Stimulated activated CD8-positive, alpha-beta memory T cell treated with anti-CD3 and anti-CD28 coated beads, Interleukin-15, amount 100 ng/mL, for 48 hours (primary cell): ENCODE measurements at regions not wholly inside any gene's neighbourhood (a gene's known extent, or its start where the extent isn't known, plus 50 kb on each side); places are given as distances from the start of the nearest gene placed in this dataset.
A peak's percentile ranks its signal among the peaks of the same experiment; 100 is the strongest.
"Not testable (repeated sequence)": the region's sequence is repeated elsewhere in the genome, so short reads cannot be mapped to it uniquely, and the experiment has no call there.

Source experiments
- DNase-seq, 2 donors: peaks; one replicate each; pipeline ENCODE4 v3.0.0-alpha.2; 2020; ENCODE audit warnings: low read depth in 2 of 2

DNA sequence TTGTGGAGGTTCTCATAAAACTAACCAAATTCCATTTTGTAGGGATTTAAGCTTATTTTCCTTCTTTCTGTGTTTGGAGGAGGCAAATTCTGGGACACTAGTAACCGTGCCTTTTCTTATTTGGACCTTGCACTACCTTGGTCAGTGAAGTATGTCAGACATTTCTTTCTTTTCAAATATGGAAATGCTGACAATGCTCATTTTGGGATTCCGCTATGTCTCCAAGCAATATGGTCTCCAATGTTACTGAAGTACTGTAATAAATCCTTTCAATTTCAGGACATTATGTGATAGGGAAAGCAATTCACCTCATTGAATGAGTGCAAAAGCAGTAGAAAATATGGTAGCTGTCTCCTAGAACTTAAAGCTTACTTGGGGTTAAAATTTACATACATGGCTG lies 372.3 kb downstream of the HLX start:
- DNase-seq: no peak

DNA sequence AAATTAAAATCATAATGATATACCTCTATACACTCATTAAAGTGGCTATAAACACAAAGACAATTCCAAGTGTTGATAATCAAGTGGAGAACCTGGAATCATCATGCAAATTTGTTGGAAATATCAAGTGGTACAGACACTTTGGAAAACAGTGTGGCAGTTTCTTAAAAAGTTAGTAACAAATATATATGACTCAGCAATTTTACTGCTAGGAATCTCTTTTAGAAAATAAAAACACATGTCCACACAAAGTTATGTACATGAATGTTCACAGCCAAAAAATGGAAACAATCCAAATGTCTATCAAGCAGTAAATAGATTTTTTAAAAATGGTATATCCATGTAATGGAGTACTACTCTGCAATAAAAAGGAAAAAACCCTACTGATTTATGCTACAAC lies 375.6 kb downstream of the HLX start:
- no peak for DNase-seq

DNA sequence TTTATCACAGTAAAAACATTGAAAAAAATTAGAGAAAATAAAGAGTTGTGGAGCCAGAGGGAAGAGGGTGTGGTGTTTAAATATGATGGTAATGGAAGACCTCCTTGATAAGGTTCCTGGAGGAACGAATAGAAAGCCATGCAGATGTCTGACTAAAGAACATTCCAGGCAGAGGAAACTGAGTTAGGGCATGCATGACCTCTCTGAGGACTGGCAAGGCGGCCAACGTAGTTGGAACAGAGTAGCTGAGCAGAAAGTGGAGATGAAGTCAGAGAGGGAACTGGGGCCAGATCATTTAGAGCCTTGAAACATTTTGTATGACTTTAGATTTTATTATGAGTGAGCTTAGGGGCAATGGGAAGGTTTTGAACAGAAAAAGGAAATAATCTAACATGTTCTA lies 377.5 kb downstream of the HLX start:
- no peak for DNase-seq

DNA sequence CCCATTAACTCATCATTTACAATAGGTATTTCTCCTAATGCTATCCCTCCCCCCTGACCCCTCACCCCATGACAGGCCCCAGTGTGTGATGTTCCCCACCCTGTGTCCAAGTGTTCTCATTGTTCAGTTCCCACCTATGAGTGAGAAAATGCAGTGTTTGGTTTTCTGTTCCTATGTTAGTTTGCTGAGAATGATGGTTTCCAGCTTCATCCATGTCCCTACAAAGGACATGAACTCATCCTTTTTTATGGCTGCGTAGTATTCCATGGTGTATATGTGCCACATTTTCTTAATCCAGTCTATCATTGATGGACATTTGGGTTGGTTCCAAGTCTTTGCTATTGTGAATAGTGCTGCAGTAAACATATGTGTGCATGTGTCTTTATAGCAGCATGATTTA lies 378.3 kb downstream of the HLX start:
- DNase-seq: not testable (repeated sequence)

DNA sequence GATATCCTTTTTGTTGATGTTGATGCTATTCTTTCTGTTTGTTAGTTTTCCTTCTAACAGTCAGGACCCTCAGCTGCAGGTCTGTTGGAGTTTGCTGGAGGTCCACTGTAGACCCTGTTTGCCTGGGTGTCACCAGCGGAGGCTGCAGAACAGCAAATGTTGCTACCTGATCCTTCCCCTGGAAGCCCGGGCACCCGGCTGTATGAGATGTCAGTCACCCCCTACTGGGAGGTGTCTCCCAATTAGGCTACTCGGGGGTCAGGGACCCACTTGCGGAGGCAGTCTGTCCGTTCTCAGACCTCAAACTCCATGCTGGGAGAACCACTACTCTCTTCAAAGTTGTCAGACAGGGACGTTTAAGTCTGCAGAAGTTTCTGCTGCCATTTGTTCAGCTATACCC lies 383.4 kb downstream of the HLX start:
- DNase-seq: not testable (repeated sequence)

DNA sequence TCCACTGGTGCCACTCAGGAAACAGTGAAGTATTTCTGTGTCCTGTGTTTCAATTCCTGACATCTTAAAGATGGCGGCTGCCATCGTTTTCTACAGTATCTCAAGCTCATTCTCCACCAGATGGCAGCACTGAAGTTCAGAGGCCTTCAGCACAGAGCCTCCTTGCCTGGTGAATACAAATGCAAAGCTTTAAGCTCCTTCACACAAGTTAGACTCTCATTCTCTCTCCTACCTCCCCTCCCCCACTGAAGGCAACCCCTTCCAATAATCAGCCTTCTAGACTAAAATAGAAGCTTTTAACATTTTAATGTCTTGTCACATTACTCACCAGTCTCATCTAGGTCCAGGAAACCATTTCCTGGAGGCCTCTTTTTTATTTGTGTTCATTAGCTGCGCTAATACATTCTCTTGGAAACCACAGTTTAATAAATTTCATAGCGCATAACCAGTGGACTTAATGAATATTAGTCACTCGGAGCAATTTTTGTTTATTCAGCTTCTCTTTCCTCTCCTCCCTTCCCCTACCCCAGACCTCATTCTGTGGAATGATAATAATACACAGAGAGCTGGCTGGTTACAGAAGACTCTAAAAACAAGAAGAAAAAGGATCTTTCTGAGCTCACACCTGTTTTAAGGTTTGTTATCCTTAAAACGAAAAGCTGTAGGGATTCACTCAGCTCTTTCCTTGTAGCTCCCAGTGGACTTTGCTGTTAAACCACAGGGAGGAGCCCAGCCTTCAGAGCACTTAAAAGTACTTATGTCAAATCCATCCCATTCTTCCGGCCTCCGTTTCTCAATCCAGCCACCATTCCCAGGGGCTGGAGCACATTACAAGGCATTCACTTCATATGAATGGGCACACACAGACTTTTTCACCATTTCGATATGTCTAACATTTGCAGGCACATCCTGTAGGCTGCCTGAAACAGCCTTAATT lies 384.9 kb downstream of the HLX start:
- DNase-seq: peak in 1 of 2 donors; percentile 7

DNA sequence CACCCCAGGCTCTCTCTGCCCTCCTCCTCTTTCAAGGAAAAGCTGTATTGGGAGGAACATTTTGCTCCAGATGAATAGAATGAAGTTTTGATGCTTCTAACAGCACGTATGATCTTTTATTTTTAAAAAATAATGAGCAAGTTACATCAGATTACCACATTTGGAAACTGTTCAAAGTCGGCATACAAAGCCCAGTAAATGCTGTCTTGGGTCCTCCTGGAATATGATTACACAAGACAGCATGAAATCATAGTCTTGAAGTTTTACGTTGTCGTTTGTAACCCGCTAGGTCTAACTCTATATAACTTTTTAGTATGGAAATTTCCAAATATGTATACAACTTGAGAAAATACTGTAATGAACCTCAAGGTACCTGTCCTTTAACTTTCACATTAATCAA lies 385.6 kb downstream of the HLX start:
- DNase-seq: no peak

DNA sequence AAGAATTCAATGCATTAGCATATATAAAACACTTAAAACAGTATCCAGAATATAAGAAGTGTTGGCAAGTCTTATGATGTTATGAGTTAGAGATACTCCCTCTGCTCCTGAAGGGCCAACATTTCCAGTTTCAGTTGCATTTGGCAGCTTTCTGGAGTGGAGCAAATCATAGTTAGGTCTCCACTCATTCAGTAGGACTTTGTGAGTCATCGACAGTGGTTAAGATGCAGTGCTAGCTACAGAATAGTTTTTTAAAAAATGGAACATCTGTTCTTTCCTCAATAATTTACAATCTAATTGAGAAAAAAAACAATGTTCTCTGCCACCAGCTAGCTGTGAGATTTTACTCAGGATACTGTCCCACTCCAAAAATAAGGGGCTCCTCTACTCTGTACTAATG lies 389.1 kb downstream of the HLX start:
- no peak for DNase-seq

DNA sequence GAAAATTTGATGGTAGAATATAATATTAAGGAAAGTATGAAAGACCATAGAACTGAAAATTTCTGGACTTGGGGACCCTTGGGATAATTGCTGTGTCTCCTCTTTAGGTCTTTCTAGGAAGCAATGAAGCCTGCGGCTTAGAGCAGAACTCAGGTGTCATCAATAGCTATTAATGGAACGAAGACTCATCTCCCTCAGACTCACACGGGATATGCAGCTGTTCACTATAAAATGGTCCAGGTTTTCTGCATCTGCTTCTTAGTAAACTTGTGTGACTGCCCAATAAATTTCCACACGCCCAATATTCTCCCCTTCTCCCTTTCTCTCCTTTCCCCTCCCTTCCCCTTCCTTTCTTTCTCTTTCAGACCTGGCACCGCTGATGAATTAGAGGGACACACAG lies 392.5 kb downstream of the HLX start:
- DNase-seq: no peak

DNA sequence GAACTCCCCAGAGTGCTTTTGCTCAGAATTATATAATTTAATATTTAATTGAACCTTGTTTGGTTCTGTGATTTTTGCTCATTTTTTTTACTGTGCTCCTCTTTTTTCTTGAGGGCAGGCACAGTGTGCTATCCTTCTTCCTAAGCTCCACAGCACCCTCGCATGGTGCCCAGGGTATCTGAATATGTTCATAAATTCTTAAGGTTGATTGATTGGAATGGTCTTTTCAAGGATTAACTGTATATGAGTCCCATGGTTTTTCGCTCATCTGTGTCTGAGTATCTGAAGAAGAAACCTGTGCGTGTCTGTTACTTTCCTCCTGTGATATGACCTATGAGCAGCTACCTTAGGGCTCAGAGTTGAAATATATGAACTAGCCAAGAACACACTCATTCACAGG lies 393.7 kb downstream of the HLX start:
- no peak for DNase-seq

DNA sequence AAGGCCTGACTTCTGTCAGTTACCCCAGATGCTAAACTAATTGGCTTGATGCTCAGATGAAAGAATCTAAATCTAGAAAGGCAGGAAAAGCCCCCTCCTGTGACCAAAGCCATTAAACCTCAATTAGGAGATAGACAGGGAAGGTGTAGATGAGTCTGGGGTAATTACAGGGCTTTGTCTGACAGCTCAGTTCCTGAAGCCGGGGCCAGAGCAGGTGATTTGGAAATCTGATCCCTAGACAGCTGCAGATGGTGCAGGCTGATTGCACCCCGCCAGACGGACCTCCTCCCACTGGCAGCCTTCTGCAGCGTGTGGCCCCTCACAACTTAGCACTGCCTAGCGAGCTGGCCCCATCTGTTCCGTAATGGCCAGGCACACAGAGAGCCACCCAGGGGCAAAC lies 395.1 kb downstream of the HLX start:
- DNase-seq: no peak

DNA sequence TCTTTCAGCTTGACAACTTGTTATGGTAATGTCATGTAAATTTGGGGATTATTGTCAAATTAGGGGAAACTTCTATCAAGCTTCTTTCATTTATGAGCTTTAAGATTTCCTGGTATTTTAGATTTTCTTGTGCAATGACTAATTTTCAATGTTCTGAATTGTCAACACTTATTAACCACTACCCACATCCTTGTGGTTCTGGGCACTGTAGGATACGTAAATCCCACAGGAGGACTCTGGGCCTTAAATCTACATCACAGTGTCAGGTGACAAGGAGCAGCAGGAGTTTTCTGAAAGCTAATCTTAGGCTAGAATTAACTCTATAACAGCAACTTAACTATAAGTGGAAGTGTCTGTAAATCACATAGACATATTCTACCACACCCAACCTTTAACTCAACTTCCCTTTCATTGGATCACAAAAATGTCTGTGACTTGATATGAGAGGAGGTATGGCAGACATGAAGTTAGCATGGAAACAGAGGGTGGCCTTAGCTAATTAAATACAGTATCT lies 397.7 kb downstream of the HLX start:
- DNase-seq: no peak

DNA sequence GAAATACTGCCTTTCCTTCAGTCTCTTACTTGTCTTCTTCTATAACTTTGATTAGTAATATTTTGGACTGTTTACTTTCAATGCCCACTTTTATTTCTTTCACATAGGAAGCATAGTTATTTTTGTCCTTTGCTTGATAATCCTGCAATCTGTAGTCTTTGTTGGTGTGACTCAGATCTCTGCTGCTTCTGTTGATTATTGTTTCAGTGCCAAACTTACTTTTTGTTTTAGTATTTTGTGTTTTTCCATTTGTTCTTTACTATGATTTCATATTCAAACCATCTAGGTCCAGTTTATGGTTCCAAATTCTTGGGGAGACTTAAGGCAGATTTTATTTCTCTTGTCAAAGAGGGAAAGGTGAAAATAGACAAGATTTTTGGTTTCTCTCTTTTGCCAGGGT lies 399.9 kb downstream of the HLX start:
- no peak for DNase-seq

DNA sequence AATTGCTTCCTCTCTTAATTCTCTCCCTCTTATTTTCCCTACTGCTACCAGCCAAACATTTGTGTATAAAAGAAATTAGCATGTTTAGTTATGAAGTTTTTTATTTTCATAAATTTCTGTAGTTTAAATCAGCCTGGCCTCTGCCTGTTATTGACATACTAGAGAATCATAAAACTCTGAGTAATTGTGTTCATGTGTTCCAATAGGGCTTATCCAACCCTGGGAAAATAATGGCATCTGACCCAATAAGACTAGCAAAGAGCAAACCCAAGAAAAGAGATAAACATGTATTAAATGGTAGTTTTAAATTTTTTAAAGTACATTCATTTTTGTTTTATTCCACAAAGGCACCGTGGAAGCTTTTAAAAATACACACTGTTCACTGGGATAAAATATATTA lies 404.3 kb downstream of the HLX start:
- no peak for DNase-seq

DNA sequence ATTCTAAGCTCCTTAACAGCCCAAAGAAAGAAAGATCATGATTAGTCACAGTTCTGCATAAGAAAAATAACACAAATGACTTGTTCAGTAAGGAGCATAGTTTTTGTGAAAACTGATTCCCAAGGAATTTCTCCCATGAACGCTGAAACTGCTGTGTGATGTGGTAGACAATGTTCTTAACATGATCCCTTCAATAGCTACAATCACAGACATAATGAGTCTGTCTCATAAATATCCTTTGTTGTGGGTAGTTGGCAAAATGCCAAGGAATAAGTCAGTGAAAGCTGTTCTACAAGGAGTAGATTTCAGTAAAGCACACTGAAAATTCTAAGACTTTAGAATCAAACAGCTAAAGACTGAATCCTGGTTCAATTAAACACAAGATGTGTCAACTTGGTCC lies 404.8 kb downstream of the HLX start:
- no peak for DNase-seq

DNA sequence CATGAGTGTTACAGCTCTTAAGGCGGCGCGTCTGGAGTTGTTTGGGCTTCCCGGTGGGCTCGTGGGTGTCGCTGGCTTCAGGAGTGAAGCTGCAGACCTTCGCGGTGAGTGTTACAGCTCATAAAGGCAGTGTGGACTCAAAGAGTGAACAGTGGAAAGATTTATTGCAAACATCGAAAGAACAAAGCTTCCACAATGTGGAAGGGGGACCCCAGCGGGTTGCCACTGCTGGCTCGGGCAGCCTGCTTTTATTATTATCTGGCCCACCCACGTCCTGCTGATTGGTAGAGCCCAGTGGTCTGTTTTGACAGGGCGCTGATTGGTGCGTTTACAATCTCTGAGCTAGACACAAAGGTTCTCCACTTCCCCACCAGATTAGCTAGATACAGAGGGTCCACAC lies 405.7 kb downstream of the HLX start:
- not testable (repeated sequence) for DNase-seq

DNA sequence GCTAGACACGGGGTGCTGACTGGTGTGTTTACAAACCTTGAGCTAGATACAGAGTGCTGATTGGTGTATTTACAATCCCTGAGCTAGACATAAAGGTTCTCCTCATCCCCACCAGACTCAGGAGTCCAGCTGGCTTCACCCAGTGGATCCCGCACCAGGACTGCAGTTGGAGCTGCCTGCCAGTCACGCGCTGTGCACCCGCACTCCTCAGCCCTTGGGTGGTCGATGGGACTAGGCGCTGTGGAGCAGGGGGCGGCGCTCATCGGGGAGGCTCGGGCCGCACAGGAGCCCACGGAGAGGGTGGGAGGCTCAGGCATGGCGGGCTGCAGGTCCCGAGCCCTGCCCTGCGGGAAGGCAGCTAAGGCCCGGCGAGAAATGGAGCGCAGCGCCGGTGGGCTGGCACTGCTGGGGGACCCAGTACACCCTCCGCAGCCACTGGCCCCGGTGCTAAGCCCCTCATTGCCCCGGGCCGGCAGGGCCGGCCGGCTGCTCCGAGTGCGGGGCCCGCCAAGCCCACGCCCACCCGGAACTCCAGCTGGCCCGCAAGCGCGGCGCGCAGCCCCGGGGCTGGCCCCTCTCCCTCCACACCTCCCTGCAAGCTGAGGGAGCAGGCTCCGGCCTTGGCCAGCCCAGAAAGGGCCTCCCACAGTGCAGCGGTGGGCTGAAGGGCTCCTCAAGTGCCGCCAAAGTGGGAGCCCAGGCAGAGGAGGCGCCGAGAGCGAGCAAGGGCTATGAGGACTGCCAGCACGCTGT lies 406.4 kb downstream of the HLX start:
- DNase-seq: not testable (repeated sequence)

DNA sequence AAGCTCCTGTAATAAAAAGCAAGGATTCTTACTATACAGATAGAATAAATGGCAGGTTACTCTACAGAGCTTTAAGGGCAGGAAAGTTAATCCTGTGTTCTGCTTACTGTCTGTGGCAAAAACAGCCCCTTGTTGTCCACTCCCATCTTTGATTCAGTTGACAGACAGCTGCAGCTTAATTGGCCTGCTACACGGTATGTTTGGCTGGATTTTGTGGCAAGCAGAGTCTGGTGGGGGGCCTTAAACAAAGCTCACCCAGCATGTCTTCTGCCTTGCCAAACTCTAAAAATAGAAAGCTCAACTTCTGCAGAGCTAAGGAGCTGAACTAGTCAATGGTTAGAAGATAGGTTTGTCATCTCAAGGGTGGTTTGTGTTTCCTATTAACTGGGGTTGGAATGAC lies 407.2 kb downstream of the HLX start:
- no peak for DNase-seq

DNA sequence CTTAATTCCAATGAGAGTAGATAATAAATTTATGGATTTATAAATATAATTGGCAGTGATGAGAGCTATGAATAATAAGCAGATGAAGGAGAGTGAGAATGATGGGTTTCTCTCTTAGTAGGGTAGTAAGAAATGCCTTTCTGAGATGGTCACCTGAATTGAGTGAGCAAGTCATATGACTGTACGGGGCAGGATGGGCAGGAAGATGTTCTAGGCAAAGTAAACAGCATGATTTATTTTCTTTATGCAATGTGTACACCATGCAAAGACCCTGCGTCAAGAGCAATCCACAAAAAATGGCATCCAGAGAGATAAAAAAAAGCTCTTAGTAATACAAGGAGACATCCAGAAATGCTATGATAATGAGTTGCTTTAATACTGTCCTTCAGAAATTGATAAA lies 409.9 kb downstream of the HLX start:
- DNase-seq: no peak

DNA sequence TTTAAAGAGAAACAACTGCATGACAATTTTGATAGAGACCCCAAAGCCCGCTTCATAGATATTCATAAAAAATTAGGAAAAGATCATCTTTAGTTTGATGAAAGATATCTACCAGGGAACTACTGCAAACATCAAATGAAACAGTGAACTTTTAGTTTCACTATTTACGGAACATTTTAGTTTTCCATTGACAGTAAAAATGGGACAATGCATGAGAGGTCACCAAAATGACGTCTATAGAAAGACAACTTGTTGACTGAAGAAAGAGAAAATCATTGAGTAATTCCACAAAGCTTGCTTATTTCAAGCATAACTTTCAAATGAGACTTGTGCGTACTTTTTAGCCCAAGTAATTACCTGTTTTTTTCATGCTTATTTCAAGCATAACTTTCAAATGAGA lies 411.4 kb downstream of the HLX start:
- no peak for DNase-seq

DNA sequence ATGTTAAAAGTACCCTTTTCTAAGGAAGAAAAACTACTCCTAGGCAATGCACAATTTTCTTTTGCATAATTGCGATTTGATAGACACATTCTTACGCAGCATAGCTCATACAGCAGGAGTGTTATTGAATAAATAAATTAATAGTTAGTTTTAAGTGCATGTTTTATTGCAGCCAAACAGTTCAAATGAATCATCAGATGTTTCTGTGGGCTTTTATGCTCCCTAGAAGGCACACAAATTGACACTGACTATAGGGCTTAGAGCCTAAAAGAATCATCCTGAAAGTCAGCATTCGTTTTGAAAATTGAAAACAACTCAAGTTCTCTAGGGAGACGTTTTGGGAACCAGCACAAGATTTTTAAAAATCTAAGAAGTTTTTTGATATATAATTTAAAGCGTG lies 411.9 kb downstream of the HLX start:
- DNase-seq: no peak

DNA sequence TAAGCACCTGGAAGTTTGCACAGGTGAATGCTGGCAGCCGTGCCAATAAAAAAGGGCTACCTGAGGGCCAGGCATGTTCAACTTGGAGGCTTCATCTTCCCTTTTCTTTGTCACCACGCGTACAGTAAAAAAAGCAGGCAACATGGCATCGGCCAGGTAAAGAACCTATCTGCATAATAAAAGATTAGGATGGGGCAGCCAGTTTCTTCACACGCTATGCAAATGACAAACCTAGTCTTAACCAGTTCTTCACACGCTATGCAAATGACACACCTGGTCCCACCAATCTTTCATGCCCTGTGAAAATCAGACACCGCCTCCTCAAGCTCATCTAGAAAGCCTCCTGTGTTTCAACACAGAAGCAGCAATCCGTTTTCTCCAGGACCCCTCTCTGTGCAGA lies 413.4 kb downstream of the HLX start:
- DNase-seq: no peak

DNA sequence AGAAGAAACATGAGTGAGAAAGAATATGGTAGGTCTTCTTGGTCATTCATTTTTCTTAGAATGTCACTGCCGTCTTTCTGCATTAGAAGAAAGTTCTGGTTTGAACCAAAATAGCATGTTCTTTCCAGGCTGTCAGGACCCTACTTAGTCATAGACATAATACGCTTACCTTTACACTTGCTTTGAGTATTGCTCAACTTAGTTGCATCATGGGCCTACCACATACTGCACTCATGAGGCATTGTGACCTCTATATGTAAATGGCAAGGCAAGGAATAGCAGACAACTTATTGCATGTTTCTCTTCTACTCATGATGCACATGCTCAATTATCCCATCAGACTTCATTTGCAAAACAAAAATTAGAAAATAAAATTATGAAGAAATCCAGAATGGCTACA lies 415.0 kb downstream of the HLX start:
- DNase-seq: no peak
